ENCODE measurements at regions not wholly inside any gene's neighbourhood (a gene's known extent, or its start where the extent isn't known, plus 50 kb on each side); places are given as distances from the start of the nearest gene placed in this dataset.

DNA sequence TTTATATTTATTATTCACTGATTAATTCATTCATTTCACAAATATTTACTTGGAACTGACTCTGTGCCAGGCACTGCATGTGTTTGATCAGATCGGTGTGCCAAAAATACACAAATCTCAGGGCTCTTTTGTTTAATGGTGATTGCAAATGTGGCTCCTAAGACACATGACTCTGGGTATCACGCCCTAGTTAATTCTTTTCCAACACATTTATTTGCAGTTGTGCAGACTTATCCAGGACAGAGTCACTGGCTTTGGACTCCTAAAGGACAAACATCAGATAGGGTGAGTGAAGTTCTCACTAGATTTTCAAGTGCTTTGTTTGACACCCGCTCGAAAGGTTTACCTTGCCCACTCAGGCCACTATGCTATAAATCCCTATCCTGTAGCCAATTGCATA, 335.5 kb downstream of the BARHL2 start:
- no peak for FAIRE-seq
- H3K36me3 ChIP-seq (ENCODE audit: control insufficient read depth, insufficient read depth, low read length), result no peaks in the 10 kb centered on the region
- H3K4me3 ChIP-seq (ENCODE audit: low read depth, low read length), result no peak overlapping the region
- DNase-seq (ENCODE audit: low read depth), result no peak
- H3K27me3 ChIP-seq (ENCODE audit: control insufficient read depth, insufficient read depth, low read length), result no peaks in the 10 kb centered on the region
- TF ChIP-seq, protein P1, sequence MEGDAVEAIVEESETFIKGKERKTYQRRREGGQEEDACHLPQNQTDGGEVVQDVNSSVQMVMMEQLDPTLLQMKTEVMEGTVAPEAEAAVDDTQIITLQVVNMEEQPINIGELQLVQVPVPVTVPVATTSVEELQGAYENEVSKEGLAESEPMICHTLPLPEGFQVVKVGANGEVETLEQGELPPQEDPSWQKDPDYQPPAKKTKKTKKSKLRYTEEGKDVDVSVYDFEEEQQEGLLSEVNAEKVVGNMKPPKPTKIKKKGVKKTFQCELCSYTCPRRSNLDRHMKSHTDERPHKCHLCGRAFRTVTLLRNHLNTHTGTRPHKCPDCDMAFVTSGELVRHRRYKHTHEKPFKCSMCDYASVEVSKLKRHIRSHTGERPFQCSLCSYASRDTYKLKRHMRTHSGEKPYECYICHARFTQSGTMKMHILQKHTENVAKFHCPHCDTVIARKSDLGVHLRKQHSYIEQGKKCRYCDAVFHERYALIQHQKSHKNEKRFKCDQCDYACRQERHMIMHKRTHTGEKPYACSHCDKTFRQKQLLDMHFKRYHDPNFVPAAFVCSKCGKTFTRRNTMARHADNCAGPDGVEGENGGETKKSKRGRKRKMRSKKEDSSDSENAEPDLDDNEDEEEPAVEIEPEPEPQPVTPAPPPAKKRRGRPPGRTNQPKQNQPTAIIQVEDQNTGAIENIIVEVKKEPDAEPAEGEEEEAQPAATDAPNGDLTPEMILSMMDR (IDR thresholded peaks at IDR 0.05; ENCODE audit: insufficient read depth, low read length, severe bottlenecking), result no peak

- no peak for DNase-seq (ENCODE audit: low read depth)
- H3K27me3 ChIP-seq (ENCODE audit: control insufficient read depth, insufficient read depth, low read length), result no peaks in the 10 kb centered on the region
- TF ChIP-seq, protein P1 (IDR thresholded peaks at IDR 0.05; ENCODE audit: insufficient read depth, low read length, severe bottlenecking), result no peak
- H3K4me3 ChIP-seq (ENCODE audit: low read depth, low read length), result no peak overlapping the region
- FAIRE-seq, result no peak
- H3K36me3 ChIP-seq (ENCODE audit: control insufficient read depth, insufficient read depth, low read length), result no peaks in the 10 kb centered on the region
These were observed 345.7 kb downstream of the BARHL2 start for GRCh38 chr1:90371448-90371813.

DNA sequence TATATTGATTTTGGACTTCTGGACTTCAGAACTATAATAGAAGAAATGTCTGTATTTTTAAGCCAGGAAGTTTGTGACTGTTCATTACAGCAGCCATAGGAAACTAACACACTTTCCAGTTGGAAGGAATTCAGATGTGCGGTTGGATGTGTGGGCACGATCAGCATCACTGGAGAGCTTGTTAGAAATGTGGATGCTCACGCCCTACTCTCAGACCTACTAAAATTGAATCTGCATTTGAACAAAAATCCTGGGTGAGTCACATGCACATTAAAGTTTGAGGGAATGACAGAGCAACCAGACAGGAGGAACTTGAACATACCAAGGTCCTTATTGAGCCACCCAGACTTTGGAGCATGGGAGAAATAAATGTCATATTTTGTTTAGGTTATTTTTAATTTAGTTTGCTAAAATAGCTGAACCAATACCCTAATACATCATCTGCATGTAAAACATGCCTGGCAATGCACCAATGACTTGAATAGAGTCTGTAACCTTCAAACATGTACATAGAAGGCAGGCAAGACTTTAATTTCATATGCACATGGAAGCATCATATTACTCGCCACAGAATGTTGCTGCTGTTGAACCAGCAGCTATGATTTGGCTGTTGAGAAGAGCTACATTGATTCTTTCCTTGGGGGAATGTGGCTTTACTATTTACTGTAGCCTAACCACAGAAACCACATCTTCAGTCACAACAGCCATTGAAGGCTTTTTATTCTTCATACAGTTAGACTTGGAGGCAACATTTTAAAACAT, 346.2 kb downstream of the BARHL2 start:
- H3K36me3 ChIP-seq (ENCODE audit: control insufficient read depth, insufficient read depth, low read length), result no peaks in the 10 kb centered on the region
- TF ChIP-seq, protein P1 (IDR thresholded peaks at IDR 0.05; ENCODE audit: insufficient read depth, low read length, severe bottlenecking), result no peak
- FAIRE-seq (no peak), DNase-seq (ENCODE audit: low read depth) (peak; percentile 18)
- no peak overlapping the region for H3K4me3 ChIP-seq (ENCODE audit: low read depth, low read length)
- no peaks in the 10 kb centered on the region for H3K27me3 ChIP-seq (ENCODE audit: control insufficient read depth, insufficient read depth, low read length)

DNA sequence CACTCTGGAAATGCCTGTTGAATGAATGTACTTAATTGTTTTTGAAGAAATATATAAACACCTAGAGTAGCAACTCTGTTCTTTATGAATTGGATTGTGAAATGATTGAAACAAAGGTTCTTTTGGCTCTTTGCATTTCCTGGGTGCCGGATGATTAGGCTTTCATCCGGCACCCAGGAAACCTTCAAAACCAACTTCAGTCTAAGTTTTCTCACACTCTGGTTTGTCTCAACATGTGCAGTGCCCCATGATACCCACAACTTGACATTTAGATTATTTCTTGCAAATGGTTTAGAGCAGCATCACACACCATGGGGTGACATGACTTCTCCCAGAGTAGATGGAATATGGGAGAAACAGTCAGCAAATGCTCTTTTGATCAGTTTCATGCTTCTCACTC, 354.9 kb downstream of the BARHL2 start:
- TF ChIP-seq, protein P1 (IDR thresholded peaks at IDR 0.05; ENCODE audit: insufficient read depth, low read length, severe bottlenecking), result no peak
- Histone ChIP-seq H3K36me3 (ENCODE audit: control insufficient read depth, insufficient read depth, low read length) (no peaks in the 10 kb centered on the region), H3K27me3 (ENCODE audit: control insufficient read depth, insufficient read depth, low read length) (no peaks in the 10 kb centered on the region), H3K4me3 (ENCODE audit: low read depth, low read length) (no peak overlapping the region)
- DNase-seq (ENCODE audit: low read depth), result no peak
- no peak for FAIRE-seq

DNA sequence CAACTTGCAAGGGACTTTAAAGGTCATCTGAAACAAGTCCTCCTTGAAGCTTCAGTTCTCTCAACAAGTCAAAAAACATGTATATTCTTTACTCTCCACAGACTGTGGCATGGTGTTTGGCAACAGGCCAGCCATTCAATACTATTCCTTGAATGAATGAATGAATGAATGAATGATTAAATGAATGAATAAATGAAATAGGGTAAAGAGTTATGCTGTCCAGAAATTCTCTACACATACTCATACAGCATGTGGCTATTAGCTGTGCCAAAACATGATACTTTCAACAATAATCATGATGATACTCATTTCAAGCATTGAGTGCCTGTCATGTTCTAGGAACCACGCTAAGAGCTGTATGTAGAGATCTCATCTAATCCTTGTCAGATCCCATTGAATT, 356.1 kb downstream of the BARHL2 start:
- no peak for DNase-seq (ENCODE audit: low read depth)
- TF ChIP-seq, protein P1 (IDR thresholded peaks at IDR 0.05; ENCODE audit: insufficient read depth, low read length, severe bottlenecking), result no peak
- FAIRE-seq, result no peak
- Histone ChIP-seq H3K27me3 (ENCODE audit: control insufficient read depth, insufficient read depth, low read length) (no peaks in the 10 kb centered on the region), H3K4me3 (ENCODE audit: low read depth, low read length) (no peak overlapping the region), H3K36me3 (ENCODE audit: control insufficient read depth, insufficient read depth, low read length) (no peaks in the 10 kb centered on the region)

GRCh38 chr1:90359994-90360393, 357.1 kb downstream of the BARHL2 start:
- DNase-seq (ENCODE audit: low read depth) (no peak), FAIRE-seq (no peak)
- Histone ChIP-seq H3K36me3 (ENCODE audit: control insufficient read depth, insufficient read depth, low read length) (no peaks in the 10 kb centered on the region), H3K4me3 (ENCODE audit: low read depth, low read length) (no peak overlapping the region), H3K27me3 (ENCODE audit: control insufficient read depth, insufficient read depth, low read length) (no peaks in the 10 kb centered on the region)
- TF ChIP-seq, protein P1 (IDR thresholded peaks at IDR 0.05; ENCODE audit: insufficient read depth, low read length, severe bottlenecking), result no peak
